ENCODE measurements at regions not wholly inside any gene's neighbourhood (a gene's known extent, or its start where the extent isn't known, plus 50 kb on each side); places are given as distances from the start of the nearest gene placed in this dataset.

DNA sequence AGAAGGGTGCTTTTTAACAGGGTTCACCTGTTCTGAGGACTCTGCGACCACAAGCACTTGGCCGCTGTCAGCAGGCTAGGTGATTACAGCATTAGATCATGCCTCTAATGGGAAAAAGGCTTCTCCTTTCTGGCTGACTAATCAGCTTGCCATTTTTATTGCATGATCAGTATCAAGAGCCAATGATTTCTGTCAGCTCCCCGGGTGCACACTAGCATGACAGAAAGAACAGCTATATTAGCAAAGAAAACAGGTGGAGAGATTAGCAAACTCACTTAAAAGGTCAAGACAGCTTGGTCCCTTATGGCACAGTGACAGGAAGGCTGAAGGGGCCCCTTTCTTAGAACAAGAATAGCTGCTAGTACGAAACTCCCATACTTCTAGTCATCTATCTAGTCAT lies 170.0 kb downstream of the SMIM20 start:
- H3K4me3 ChIP-seq (ENCODE audit: low read length): no peak overlapping the region
- DNase-seq (ENCODE audit: low read depth): peak; percentile 90
- TF ChIP-seq, protein P1, sequence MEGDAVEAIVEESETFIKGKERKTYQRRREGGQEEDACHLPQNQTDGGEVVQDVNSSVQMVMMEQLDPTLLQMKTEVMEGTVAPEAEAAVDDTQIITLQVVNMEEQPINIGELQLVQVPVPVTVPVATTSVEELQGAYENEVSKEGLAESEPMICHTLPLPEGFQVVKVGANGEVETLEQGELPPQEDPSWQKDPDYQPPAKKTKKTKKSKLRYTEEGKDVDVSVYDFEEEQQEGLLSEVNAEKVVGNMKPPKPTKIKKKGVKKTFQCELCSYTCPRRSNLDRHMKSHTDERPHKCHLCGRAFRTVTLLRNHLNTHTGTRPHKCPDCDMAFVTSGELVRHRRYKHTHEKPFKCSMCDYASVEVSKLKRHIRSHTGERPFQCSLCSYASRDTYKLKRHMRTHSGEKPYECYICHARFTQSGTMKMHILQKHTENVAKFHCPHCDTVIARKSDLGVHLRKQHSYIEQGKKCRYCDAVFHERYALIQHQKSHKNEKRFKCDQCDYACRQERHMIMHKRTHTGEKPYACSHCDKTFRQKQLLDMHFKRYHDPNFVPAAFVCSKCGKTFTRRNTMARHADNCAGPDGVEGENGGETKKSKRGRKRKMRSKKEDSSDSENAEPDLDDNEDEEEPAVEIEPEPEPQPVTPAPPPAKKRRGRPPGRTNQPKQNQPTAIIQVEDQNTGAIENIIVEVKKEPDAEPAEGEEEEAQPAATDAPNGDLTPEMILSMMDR (IDR thresholded peaks at IDR 0.05; ENCODE audit: insufficient read depth, low read depth, low read length, missing control alignments): no peak

DNA sequence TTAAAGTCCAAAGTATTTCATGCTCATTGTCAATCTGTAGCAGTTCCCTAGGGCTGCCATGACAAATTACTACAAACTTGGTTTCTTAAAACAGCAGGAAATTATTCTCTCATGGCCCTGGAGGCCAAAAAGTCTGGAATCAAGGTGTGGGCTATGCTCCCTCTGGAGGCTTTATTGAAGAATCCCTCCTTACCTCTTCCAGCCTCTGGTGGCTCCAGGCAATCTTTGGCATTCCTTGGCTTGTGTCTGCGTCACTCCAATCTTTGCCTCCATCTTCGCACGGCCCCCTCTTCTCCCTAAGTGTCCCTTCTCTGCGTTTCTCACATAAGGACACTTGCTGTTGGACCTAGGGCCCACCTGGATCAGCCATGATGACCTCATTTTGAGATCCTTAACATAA lies 170.4 kb downstream of the SMIM20 start:
- TF ChIP-seq, protein P1 (IDR thresholded peaks at IDR 0.05; ENCODE audit: insufficient read depth, low read depth, low read length, missing control alignments): no peak
- no peak for DNase-seq (ENCODE audit: low read depth)
- H3K4me3 ChIP-seq (ENCODE audit: low read length): no peak overlapping the region

DNA sequence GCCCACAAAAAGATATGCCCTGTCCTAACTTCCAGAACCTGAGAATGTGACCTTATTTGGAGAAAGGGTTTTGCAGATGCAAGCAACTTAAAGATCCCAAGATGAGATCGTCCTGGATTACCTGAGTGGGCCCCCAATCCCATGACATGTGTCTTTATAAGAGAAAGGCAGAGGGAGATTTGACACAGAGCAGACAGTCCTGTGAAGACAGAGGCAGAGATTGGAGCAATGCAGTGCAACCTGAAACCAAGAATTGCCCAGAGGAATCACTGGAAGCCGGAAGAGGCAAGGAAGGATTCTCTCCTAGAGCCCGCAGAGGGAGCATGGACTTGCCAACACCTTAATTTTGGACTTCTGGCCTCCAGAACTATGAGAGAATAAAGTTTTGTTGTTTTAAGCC lies 171.5 kb downstream of the SMIM20 start:
- DNase-seq (ENCODE audit: low read depth): no peak
- no peak overlapping the region for H3K4me3 ChIP-seq (ENCODE audit: low read length)
- TF ChIP-seq, protein P1 (IDR thresholded peaks at IDR 0.05; ENCODE audit: insufficient read depth, low read depth, low read length, missing control alignments): no peak

DNA sequence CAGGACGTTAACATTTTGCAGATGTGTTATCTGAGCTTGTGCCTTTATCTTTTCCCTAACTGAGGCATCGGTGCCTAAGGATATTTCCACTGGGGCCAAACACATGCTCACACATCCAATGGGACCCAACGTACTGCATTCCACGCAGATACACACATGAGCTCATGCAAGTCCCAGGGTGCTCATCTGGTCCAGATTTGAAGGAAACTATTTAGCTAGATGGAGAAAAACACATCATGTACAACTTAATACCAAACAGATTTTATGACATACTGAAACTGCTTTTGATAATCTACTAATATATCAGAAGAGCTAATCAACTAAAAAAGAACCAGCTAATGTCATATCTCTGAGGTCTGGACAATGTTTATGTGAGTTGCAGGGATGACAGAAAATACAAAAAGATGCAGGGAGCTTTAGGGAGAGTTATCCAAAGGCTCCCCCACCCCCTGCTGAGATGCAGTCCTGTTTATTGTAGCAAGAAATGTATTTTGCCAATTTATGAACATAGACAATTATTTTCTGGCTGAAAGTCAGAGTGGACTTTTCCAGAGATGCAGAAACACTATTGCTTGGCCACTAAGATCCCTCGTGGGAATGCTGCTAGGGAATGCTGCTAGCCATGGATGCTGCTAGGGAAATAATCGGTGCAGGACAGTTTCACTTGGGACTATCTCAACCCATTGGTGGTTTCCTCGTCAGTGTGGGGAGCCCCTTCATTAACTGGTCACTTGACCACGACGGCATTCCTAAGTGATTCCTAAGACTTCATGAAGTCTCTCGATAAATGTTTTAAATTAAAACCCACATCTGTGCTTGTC lies 172.8 kb downstream of the SMIM20 start:
- H3K4me3 ChIP-seq (ENCODE audit: low read length): no peak overlapping the region
- DNase-seq (ENCODE audit: low read depth): no peak
- TF ChIP-seq, protein P1 (IDR thresholded peaks at IDR 0.05; ENCODE audit: insufficient read depth, low read depth, low read length, missing control alignments): no peak

DNA sequence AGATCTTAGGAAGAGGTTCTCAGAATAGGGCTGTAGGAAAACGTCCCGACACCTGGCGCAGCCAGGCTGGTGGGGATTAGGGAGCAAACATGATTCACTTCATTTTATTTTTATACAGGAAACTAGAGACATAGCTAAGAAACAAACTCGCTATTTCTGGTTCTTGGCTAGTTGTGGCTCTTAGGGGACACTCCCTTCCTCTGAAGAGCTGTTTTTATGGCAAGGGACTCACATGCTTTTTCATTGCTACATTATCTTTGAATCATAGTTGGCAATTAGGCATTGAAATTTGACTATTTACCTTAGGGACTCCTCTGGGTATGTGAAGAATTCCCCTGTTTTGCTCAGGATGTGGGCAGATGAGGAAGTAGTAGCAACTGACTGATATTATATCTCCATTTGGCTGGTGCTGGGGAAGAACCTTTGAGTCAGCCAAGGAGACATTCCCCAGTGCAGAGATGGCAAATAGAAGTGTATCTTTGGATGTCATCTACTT lies 174.5 kb downstream of the SMIM20 start:
- peak; percentile 82 for DNase-seq (ENCODE audit: low read depth)
- TF ChIP-seq, protein P1 (IDR thresholded peaks at IDR 0.05; ENCODE audit: insufficient read depth, low read depth, low read length, missing control alignments): no peak
- no peak overlapping the region for H3K4me3 ChIP-seq (ENCODE audit: low read length)

DNA sequence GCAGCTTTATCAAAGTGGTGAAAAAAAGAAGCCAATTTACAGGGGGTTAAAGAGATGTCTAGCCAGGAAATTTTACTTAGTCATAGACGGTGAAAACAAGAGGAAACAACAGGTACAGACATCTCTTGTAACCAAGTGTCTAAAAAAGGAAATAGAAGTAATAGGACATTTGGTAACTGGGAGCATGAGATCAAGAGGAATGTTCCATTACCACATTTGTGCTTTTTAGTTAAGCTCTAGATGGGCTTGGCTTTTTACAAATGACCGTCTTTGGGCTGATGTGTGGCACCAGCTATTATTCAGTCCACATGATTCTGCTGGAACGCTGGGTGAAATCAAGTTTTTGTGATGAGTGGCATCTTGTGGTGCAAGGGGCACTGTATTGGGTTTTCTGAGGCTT lies 179.5 kb downstream of the SMIM20 start:
- peak; percentile 27 for DNase-seq (ENCODE audit: low read depth)
- H3K4me3 ChIP-seq (ENCODE audit: low read length): no peak overlapping the region

More for the DNA sequence above, 179.5 kb downstream of the SMIM20 start:
- TF ChIP-seq, protein P1 (IDR thresholded peaks at IDR 0.05; ENCODE audit: insufficient read depth, low read depth, low read length, missing control alignments): no peak
